Esophagus muscularis mucosa (tissue), 4 donors: ENCODE measurements at regions not wholly inside any gene's neighbourhood (a gene's known extent, or its start where the extent isn't known, plus 50 kb on each side); places are given as distances from the start of the nearest gene placed in this dataset.
A peak's percentile ranks its signal among the peaks of the same experiment; 100 is the strongest.

ENCODE experiments used
- DNase-seq: peaks from one replicate; pipeline ENCODE4 v3.0.0-alpha.2; 2017; ENCODE audit errors: extremely low spot score
- H3K27ac ChIP-seq, 4 donors: fragments of 200-600 bp; sonication (generic); replicated peaks in 1 of 4; 1 replicate in 3 of 4; 2 replicates in 1 of 4; pipeline ENCODE4 v1.5.1; 2016 to 2019; ENCODE audit warnings: mild to moderate bottlenecking in 1 of 4
- H3K27me3 ChIP-seq, 4 donors: fragments of 200-600 bp; sonication (generic); one replicate each; pipeline versions ENCODE4 v1.5.1 to v1.6.0; 2016 to 2019
- H3K36me3 ChIP-seq, 4 donors: fragments of 200-600 bp; sonication (generic); one replicate each; pipeline ENCODE4 v1.5.1; 2016 to 2019
- H3K4me1 ChIP-seq, 4 donors: fragments of 200-600 bp; sonication (generic); one replicate each; pipeline ENCODE4 v1.5.1; 2016 to 2019
- H3K4me3 ChIP-seq, 4 donors: fragments of 200-600 bp; sonication (generic); 1 replicate in 2 of 4; 2 replicates in 2 of 4; pipeline ENCODE4 v1.5.1; 2016 to 2019; ENCODE audit warnings: mild to moderate bottlenecking in 4 of 4, moderate library complexity in 1 of 4
- H3K9me3 ChIP-seq, 4 donors: fragments of 200-600 bp; sonication (generic); 1 replicate in 3 of 4; 2 replicates in 1 of 4; pipeline ENCODE4 v1.5.1; 2016 to 2019
- EP300 ChIP-seq: sonication (generic); formaldehyde crosslinking; IDR thresholded peaks from one replicate; pipeline ENCODE4 v1.6.1; 2017; ENCODE audit warnings: antibody characterized with exemption
- POLR2A ChIP-seq: fragments of 450-650 bp; IDR thresholded peaks from one replicate; pipeline ENCODE4 v1.6.1; 2017; ENCODE audit warnings: antibody characterized with exemption, moderate library complexity, mild to moderate bottlenecking, low read depth
- POLR2AphosphoS5 ChIP-seq, 2 donors: sonication (generic); formaldehyde crosslinking; IDR thresholded peaks; one replicate each; pipeline ENCODE4 v1.6.1; 2017; ENCODE audit warnings: antibody characterized with exemption in 2 of 2
- WGBS: methylation state at CpG from one replicate; pipeline ENCODE4 v1.1.5; 2018; 5-methylcytosine and 5-hydroxymethylcytosine counted together
- intact Hi-C: fragments of 100-400 bp; cut with DNase I; formaldehyde crosslinking; loops from one replicate; pipeline ENCODE4 v1.15.1; 2023
- TF ChIP-seq, protein P1 (sequence below), 3 experiments: fragments of 200-600 bp in 2 of 3; fragments of 450-650 bp in 1 of 3; sonication (generic) in 2 of 3; IDR thresholded peaks; one replicate each; pipeline ENCODE4 v1.5.1; 2017 to 2019; ENCODE audit warnings: antibody characterized with exemption in 3 of 3, mild to moderate bottlenecking in 2 of 3, moderate library complexity in 1 of 3

DNA sequence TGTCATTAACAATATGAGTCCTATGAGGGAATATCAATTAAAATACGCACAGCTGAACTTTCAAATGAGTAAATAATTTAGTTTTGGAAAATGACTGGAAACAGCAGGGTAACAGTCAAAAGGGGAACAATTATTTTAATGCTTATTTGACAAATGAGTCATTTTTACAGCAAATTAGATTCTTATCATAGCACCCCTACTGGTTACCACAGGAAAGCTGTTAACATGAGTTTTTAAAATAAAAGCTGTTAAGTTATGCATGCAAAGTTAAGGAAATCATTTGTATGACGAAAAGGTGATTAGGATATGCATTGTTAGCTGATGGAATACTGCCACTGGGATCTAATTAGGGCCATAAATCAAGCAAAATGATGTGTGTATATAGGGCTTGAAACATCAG lies 435.1 kb upstream of the MEIS1 start:
- no peaks in the 10 kb centered on the region for H3K27me3 ChIP-seq
- no peak overlapping the region for H3K4me3 ChIP-seq
- H3K4me1 ChIP-seq = no peaks in the 10 kb centered on the region
- no peaks in the 10 kb centered on the region for H3K36me3 ChIP-seq
- intact Hi-C loops = no loop called here
- H3K9me3 ChIP-seq = no peaks in the 10 kb centered on the region
- 77% methylated on average over 2 of the region's 2 CpGs for WGBS
- TF ChIP-seq POLR2A = no peak
- no peak for TF ChIP-seq EP300
- TF ChIP-seq, protein P1, sequence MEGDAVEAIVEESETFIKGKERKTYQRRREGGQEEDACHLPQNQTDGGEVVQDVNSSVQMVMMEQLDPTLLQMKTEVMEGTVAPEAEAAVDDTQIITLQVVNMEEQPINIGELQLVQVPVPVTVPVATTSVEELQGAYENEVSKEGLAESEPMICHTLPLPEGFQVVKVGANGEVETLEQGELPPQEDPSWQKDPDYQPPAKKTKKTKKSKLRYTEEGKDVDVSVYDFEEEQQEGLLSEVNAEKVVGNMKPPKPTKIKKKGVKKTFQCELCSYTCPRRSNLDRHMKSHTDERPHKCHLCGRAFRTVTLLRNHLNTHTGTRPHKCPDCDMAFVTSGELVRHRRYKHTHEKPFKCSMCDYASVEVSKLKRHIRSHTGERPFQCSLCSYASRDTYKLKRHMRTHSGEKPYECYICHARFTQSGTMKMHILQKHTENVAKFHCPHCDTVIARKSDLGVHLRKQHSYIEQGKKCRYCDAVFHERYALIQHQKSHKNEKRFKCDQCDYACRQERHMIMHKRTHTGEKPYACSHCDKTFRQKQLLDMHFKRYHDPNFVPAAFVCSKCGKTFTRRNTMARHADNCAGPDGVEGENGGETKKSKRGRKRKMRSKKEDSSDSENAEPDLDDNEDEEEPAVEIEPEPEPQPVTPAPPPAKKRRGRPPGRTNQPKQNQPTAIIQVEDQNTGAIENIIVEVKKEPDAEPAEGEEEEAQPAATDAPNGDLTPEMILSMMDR (IDR thresholded peaks at IDR 0.05) = no peak
- TF ChIP-seq POLR2AphosphoS5 (IDR thresholded peaks at IDR 0.05) = no peak
- no peak for DNase-seq
- no peak overlapping the region for H3K27ac ChIP-seq

DNA sequence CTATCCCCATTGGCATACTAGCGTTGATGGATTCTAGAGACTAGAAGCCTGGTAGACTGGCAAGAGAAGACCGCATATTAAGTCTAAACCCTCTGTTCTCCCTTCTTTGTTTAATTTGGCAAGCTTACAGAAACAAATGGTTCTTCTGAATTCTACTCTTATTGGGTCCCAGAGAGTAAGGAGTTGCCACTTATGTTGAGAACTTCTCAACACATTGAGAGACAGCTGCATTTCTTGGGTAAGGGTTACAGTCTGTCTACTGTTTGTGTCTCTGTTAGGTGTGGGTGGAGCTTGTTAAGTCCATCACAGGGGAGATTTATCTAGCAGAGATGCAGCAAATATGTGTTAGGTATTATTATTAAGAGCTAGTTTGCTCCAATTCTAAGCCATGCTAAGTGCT lies 435.8 kb upstream of the MEIS1 start:
- intact Hi-C loops = no loop called here
- 95% methylated on average over 2 of the region's 2 CpGs for WGBS
- Histone ChIP-seq H3K4me3 (no peak overlapping the region), H3K27ac (no peak overlapping the region), H3K36me3 (no peaks in the 10 kb centered on the region), H3K9me3 (no peaks in the 10 kb centered on the region), H3K4me1 (no peaks in the 10 kb centered on the region), H3K27me3 (no peaks in the 10 kb centered on the region)
- no peak for DNase-seq
- no peak for TF ChIP-seq EP300
- TF ChIP-seq POLR2A = no peak
- TF ChIP-seq, protein P1 (IDR thresholded peaks at IDR 0.05) = no peak
- no peak for TF ChIP-seq POLR2AphosphoS5 (IDR thresholded peaks at IDR 0.05)

GRCh38 chr2:65997961-65998360 lies 437.0 kb upstream of the MEIS1 start:
- Histone ChIP-seq H3K9me3 (no peaks in the 10 kb centered on the region), H3K27me3 (no peaks in the 10 kb centered on the region), H3K4me3 (no peak overlapping the region), H3K27ac (no peak overlapping the region), H3K36me3 (no peaks in the 10 kb centered on the region), H3K4me1 (no peaks in the 10 kb centered on the region)
- 91% methylated on average over 1 of the region's 1 CpG for WGBS
- peak; percentile 42 for DNase-seq
- TF ChIP-seq POLR2AphosphoS5 (IDR thresholded peaks at IDR 0.05) (no peak), POLR2A (no peak), EP300 (no peak)
- TF ChIP-seq, protein P1 (IDR thresholded peaks at IDR 0.05) = no peak
- intact Hi-C loops = no loop called here

- Histone ChIP-seq H3K4me1 (no peaks in the 10 kb centered on the region), H3K27me3 (no peaks in the 10 kb centered on the region), H3K36me3 (no peaks in the 10 kb centered on the region), H3K4me3 (no peak overlapping the region), H3K27ac (no peak overlapping the region), H3K9me3 (no peaks in the 10 kb centered on the region)
- WGBS = 89% methylated on average over 4 of the region's 4 CpGs
- TF ChIP-seq, protein P1 (IDR thresholded peaks at IDR 0.05) = no peak
- no peak for TF ChIP-seq POLR2A
- no peak for TF ChIP-seq EP300
- no peak for TF ChIP-seq POLR2AphosphoS5 (IDR thresholded peaks at IDR 0.05)
- DNase-seq = peak; percentile 50
- intact Hi-C loops = no loop called here
Observed at GRCh38 chr2:65992198-65992554, 442.7 kb upstream of the MEIS1 start.

DNA sequence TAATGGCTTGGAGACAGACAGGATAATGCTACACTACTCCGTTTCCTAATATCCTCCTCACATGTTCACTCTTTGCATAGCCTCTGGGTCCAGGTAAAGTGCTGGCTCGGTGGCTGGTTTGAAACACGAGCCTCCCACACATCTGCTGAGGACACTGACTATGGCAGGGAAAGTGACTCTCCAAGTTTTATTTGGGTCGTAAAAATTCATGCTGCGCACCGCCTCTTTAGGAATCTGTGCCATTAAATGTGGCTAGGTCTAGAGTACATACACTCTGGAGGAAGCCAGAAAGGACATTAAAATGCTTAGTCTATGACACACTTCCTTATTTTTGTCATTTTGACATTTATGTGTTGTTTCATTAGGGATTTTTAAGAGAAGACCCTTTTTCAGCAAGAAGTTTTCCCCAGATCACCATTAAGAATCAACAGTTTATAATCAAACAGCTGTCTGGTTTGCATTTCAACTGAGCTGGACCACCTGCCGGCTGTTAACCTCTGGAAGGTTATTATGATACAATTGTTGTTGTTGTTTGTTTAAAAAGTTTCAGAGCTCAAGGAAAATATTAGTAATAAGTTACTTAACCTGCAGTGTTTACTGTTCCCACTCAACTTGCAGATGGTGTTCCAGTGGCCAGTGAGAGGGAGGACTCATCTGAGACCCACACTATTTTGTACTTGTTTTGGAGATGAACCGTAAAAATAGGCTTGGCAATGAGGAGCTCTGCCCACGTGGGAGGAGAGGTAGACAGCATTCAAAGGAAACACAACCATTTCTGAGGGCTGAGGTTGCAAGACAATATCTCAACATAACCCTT lies 443.3 kb upstream of the MEIS1 start:
- Histone ChIP-seq H3K9me3 (no peaks in the 10 kb centered on the region), H3K4me1 (no peaks in the 10 kb centered on the region), H3K27me3 (no peaks in the 10 kb centered on the region), H3K4me3 (no peak overlapping the region), H3K27ac (no peak overlapping the region), H3K36me3 (no peaks in the 10 kb centered on the region)
- TF ChIP-seq, protein P1 (IDR thresholded peaks at IDR 0.05) = no peak
- no peak for TF ChIP-seq POLR2A
- no peak for TF ChIP-seq EP300
- WGBS = 71% methylated on average over 9 of the region's 9 CpGs
- no peak for DNase-seq
- intact Hi-C loops = no loop called here
